ENCODE measurements at regions not wholly inside any gene's neighbourhood (a gene's known extent, or its start where the extent isn't known, plus 50 kb on each side); places are given as distances from the start of the nearest gene placed in this dataset.
A peak's percentile ranks its signal among the peaks of the same experiment; 100 is the strongest.
"Not testable (repeated sequence)": the region's sequence is repeated elsewhere in the genome, so short reads cannot be mapped to it uniquely, and the experiment has no call there.

GRCh38 chr18:961644-962355 is 57.1 kb downstream of the ADCYAP1 start:
- H3K4me1 Mint-ChIP-seq = peaks cover 0 to 4% (median 0%) of the 10 kb centered on the region in 3 donors
- H3K4me3 Mint-ChIP-seq = no peak overlapping the region
- H3K36me3 Mint-ChIP-seq = no peaks in the 10 kb centered on the region
- H3K27me3 Mint-ChIP-seq = no peaks in the 10 kb centered on the region
- H3K9me3 Mint-ChIP-seq = no peaks in the 10 kb centered on the region
- no peak overlapping the region for H3K27ac Mint-ChIP-seq

- no peaks in the 10 kb centered on the region for H3K9me3 Mint-ChIP-seq
- H3K27ac Mint-ChIP-seq = no peak overlapping the region
- no peaks in the 10 kb centered on the region for H3K27me3 Mint-ChIP-seq
- no peaks in the 10 kb centered on the region for H3K36me3 Mint-ChIP-seq
- peak overlapping the region in 1 of 4 donors; percentile 2 for H3K4me3 Mint-ChIP-seq
- peaks cover 0 to 4% (median 0%) of the 10 kb centered on the region in 3 donors for H3K4me1 Mint-ChIP-seq
Observed at GRCh38 chr18:963276-963675, 58.6 kb downstream of the ADCYAP1 start.

- Mint-ChIP-seq H3K4me1 (peaks cover 0 to 4% (median 0%) of the 10 kb centered on the region in 3 donors), H3K27ac (no peak overlapping the region)
Observed at GRCh38 chr18:965921-966758, 61.5 kb downstream of the ADCYAP1 start.

GRCh38 chr18:966759-967576 is 62.3 kb downstream of the ADCYAP1 start:
- H3K9me3 Mint-ChIP-seq = peaks cover 1 to 3% (median 3%) of the 10 kb centered on the region in 3 donors
- no peaks in the 10 kb centered on the region for H3K27me3 Mint-ChIP-seq
- peaks cover 0 to under 1% (median 0%) of the 10 kb centered on the region in 3 donors for H3K4me1 Mint-ChIP-seq
- no peak overlapping the region for H3K27ac Mint-ChIP-seq
- H3K4me3 Mint-ChIP-seq = no peak overlapping the region
- no peaks in the 10 kb centered on the region for H3K36me3 Mint-ChIP-seq

More at GRCh38 chr18:965921-966758, 61.5 kb downstream of the ADCYAP1 start:
- H3K36me3 Mint-ChIP-seq = no peaks in the 10 kb centered on the region
- no peaks in the 10 kb centered on the region for H3K27me3 Mint-ChIP-seq
- no peak overlapping the region for H3K4me3 Mint-ChIP-seq
- peaks cover 1 to 3% (median 3%) of the 10 kb centered on the region in 3 donors for H3K9me3 Mint-ChIP-seq

GRCh38 chr18:968910-969309 is 64.2 kb downstream of the ADCYAP1 start:
- not testable (repeated sequence) for H3K9me3 Mint-ChIP-seq, H3K4me3 Mint-ChIP-seq, H3K27ac Mint-ChIP-seq, H3K36me3 Mint-ChIP-seq, H3K27me3 Mint-ChIP-seq, H3K4me1 Mint-ChIP-seq

GRCh38 chr18:969311-969710 is 64.6 kb downstream of the ADCYAP1 start:
- H3K4me1 Mint-ChIP-seq, H3K4me3 Mint-ChIP-seq, H3K9me3 Mint-ChIP-seq, H3K36me3 Mint-ChIP-seq, H3K27me3 Mint-ChIP-seq, H3K27ac Mint-ChIP-seq: not testable (repeated sequence)

- H3K27ac Mint-ChIP-seq, H3K4me1 Mint-ChIP-seq, H3K4me3 Mint-ChIP-seq, H3K36me3 Mint-ChIP-seq, H3K27me3 Mint-ChIP-seq: not testable (repeated sequence)
- peaks cover 2 to 13% (median 7%) of the 10 kb centered on the region in 3 donors for H3K9me3 Mint-ChIP-seq
Observed at GRCh38 chr18:974606-975005, 69.9 kb downstream of the ADCYAP1 start.

- Mint-ChIP-seq H3K4me3 (peak overlapping the region in 1 of 4 donors; percentile 39), H3K9me3 (peaks cover 2 to 13% (median 4%) of the 10 kb centered on the region in 3 donors)
- H3K27me3 Mint-ChIP-seq, H3K27ac Mint-ChIP-seq, H3K4me1 Mint-ChIP-seq, H3K36me3 Mint-ChIP-seq: not testable (repeated sequence)
Observed at GRCh38 chr18:976393-977128, 71.9 kb downstream of the ADCYAP1 start.

GRCh38 chr18:977327-977726 is 72.7 kb downstream of the ADCYAP1 start:
- H3K27me3 Mint-ChIP-seq, H3K27ac Mint-ChIP-seq, H3K4me1 Mint-ChIP-seq, H3K4me3 Mint-ChIP-seq, H3K36me3 Mint-ChIP-seq: not testable (repeated sequence)
- H3K9me3 Mint-ChIP-seq = peaks cover 2 to 13% (median 4%) of the 10 kb centered on the region in 3 donors

- H3K36me3 Mint-ChIP-seq, H3K4me3 Mint-ChIP-seq, H3K27me3 Mint-ChIP-seq, H3K4me1 Mint-ChIP-seq, H3K27ac Mint-ChIP-seq: not testable (repeated sequence)
- H3K9me3 Mint-ChIP-seq = peaks cover 2 to 13% (median 4%) of the 10 kb centered on the region in 3 donors
Observed at GRCh38 chr18:977732-978131, 73.1 kb downstream of the ADCYAP1 start.

GRCh38 chr18:980586-980985 is 75.9 kb downstream of the ADCYAP1 start:
- H3K36me3 Mint-ChIP-seq = no peaks in the 10 kb centered on the region
- H3K4me1 Mint-ChIP-seq = no peaks in the 10 kb centered on the region
- no peak overlapping the region for H3K27ac Mint-ChIP-seq

GRCh38 chr18:984004-984403 is 79.3 kb downstream of the ADCYAP1 start:
- Mint-ChIP-seq H3K9me3 (peaks cover 0 to 6% (median 4%) of the 10 kb centered on the region in 3 donors), H3K27me3 (no peaks in the 10 kb centered on the region), H3K36me3 (no peaks in the 10 kb centered on the region), H3K4me1 (no peaks in the 10 kb centered on the region), H3K27ac (no peak overlapping the region), H3K4me3 (no peak overlapping the region)

More at GRCh38 chr18:980586-980985, 75.9 kb downstream of the ADCYAP1 start:
- Mint-ChIP-seq H3K4me3 (no peak overlapping the region), H3K9me3 (peaks cover 2 to 13% (median 4%) of the 10 kb centered on the region in 3 donors), H3K27me3 (peaks cover 2% of the 10 kb centered on the region)

GRCh38 chr18:985212-985661 is 80.6 kb downstream of the ADCYAP1 start:
- H3K36me3 Mint-ChIP-seq = no peaks in the 10 kb centered on the region
- H3K27me3 Mint-ChIP-seq = no peaks in the 10 kb centered on the region
- H3K27ac Mint-ChIP-seq = no peak overlapping the region
- H3K9me3 Mint-ChIP-seq = peaks cover 0 to 4% (median 3%) of the 10 kb centered on the region in 3 donors
- H3K4me1 Mint-ChIP-seq = no peaks in the 10 kb centered on the region
- H3K4me3 Mint-ChIP-seq = no peak overlapping the region

GRCh38 chr18:986051-986450 is 81.4 kb downstream of the ADCYAP1 start:
- Mint-ChIP-seq H3K4me1 (no peaks in the 10 kb centered on the region), H3K27me3 (no peaks in the 10 kb centered on the region), H3K36me3 (no peaks in the 10 kb centered on the region), H3K9me3 (peaks cover 0 to 4% (median 3%) of the 10 kb centered on the region in 3 donors), H3K4me3 (no peak overlapping the region), H3K27ac (no peak overlapping the region)
